ENCODE measurements at regions not wholly inside any gene's neighbourhood (a gene's known extent, or its start where the extent isn't known, plus 50 kb on each side); places are given as distances from the start of the nearest gene placed in this dataset.

DNA sequence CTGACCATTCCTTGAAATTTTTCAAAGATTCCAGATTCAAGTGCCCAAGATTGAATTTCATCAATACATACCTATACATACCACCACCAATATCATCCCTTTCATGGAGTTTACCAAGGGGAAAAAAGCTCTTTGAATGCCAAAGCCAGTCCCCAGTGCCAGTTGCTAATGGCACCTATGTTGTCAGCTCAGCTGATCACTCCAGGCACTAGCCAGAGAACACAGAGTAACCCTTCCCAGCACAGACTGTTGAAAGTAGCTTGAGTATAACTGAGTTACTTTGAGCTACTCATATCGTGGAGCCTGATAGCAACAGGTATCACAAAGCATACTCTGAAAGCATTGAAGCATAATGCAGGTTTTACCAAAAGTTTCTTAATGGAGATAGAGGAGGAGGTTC is 133.9 kb upstream of the NFIA start:
- Histone ChIP-seq H3K4me2 (ENCODE audit: low read length) (no peak overlapping the region), H3K79me2 (replicated peaks; ENCODE audit: insufficient read depth, low read length) (no peaks in the 10 kb centered on the region), H3K27ac (ENCODE audit: low read length) (no peak overlapping the region), H3K9me3 (ENCODE audit: low read length) (no peaks in the 10 kb centered on the region), H3K27me3 (ENCODE audit: insufficient read depth, low read depth, low read length) (no peaks in the 10 kb centered on the region), H3K36me3 (ENCODE audit: insufficient read depth, low read length) (no peaks in the 10 kb centered on the region), H3K9ac (ENCODE audit: low read length) (no peak overlapping the region), H3K9me2 (ENCODE audit: insufficient read depth, low read length) (no peaks in the 10 kb centered on the region), H3F3A (ENCODE audit: insufficient read depth, low read length, poor library complexity, severe bottlenecking) (no peaks in the 10 kb centered on the region), H2AFZ (ENCODE audit: low read depth, low read length) (no peak overlapping the region), H3K4me3 (ENCODE audit: low read length) (no peak overlapping the region), H4K20me1 (ENCODE audit: insufficient read depth) (no peaks in the 10 kb centered on the region)
- TF ChIP-seq EZH2 (IDR thresholded peaks at IDR 0.05; ENCODE audit: borderline replicate concordance, insufficient read depth, low read length, poor library complexity, severe bottlenecking): no peak
- TF ChIP-seq RAD21 (conservative IDR thresholded peaks at IDR 0.05): no peak
- TF ChIP-seq, protein P1, sequence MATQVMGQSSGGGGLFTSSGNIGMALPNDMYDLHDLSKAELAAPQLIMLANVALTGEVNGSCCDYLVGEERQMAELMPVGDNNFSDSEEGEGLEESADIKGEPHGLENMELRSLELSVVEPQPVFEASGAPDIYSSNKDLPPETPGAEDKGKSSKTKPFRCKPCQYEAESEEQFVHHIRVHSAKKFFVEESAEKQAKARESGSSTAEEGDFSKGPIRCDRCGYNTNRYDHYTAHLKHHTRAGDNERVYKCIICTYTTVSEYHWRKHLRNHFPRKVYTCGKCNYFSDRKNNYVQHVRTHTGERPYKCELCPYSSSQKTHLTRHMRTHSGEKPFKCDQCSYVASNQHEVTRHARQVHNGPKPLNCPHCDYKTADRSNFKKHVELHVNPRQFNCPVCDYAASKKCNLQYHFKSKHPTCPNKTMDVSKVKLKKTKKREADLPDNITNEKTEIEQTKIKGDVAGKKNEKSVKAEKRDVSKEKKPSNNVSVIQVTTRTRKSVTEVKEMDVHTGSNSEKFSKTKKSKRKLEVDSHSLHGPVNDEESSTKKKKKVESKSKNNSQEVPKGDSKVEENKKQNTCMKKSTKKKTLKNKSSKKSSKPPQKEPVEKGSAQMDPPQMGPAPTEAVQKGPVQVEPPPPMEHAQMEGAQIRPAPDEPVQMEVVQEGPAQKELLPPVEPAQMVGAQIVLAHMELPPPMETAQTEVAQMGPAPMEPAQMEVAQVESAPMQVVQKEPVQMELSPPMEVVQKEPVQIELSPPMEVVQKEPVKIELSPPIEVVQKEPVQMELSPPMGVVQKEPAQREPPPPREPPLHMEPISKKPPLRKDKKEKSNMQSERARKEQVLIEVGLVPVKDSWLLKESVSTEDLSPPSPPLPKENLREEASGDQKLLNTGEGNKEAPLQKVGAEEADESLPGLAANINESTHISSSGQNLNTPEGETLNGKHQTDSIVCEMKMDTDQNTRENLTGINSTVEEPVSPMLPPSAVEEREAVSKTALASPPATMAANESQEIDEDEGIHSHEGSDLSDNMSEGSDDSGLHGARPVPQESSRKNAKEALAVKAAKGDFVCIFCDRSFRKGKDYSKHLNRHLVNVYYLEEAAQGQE (IDR thresholded peaks at IDR 0.05; ENCODE audit: borderline replicate concordance): no peak
- TF ChIP-seq TAF1 (IDR thresholded peaks at IDR 0.05; ENCODE audit: low read depth): no peak
- no peak for TF ChIP-seq CTCF (IDR thresholded peaks at IDR 0.05; ENCODE audit: poor library complexity, severe bottlenecking)
- no peak for TF ChIP-seq SMC3 (conservative IDR thresholded peaks at IDR 0.05; ENCODE audit: poor library complexity)
- no peak for TF ChIP-seq POLR2AphosphoS5 (IDR thresholded peaks at IDR 0.05)
- no peak for TF ChIP-seq MXI1 (conservative IDR thresholded peaks at IDR 0.05; ENCODE audit: poor library complexity, severe bottlenecking)
- TF ChIP-seq EP300 (conservative IDR thresholded peaks at IDR 0.05; ENCODE audit: poor library complexity, severe bottlenecking): no peak

DNA sequence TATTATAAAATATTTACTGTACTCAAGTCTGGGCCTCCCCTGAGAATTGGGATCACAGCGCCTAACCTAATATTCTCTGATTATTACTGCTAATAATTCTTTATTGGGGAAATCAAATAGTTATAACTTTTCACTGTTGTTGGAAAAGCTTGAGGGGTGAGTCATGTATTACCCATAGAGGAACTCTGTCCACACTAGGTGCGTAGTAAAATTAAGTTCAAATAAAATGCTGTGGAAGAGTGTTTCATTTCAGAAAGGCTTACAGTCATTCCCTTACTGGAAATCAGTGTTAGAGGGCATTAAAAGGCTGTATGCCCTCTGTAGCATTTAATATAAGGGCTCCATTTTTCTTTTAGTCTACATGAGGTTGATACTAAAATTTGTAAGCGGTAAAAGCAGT is 135.0 kb upstream of the NFIA start:
- TF ChIP-seq RAD21 (conservative IDR thresholded peaks at IDR 0.05) (no peak), SMC3 (conservative IDR thresholded peaks at IDR 0.05; ENCODE audit: poor library complexity) (no peak), MXI1 (conservative IDR thresholded peaks at IDR 0.05; ENCODE audit: poor library complexity, severe bottlenecking) (no peak), POLR2AphosphoS5 (IDR thresholded peaks at IDR 0.05) (no peak), CTCF (IDR thresholded peaks at IDR 0.05; ENCODE audit: poor library complexity, severe bottlenecking) (no peak), EP300 (conservative IDR thresholded peaks at IDR 0.05; ENCODE audit: poor library complexity, severe bottlenecking) (no peak), EZH2 (IDR thresholded peaks at IDR 0.05; ENCODE audit: borderline replicate concordance, insufficient read depth, low read length, poor library complexity, severe bottlenecking) (no peak)
- TF ChIP-seq, protein P1 (IDR thresholded peaks at IDR 0.05; ENCODE audit: borderline replicate concordance): no peak
- Histone ChIP-seq H2AFZ (ENCODE audit: low read depth, low read length) (no peak overlapping the region), H3K27ac (ENCODE audit: low read length) (no peak overlapping the region), H4K20me1 (ENCODE audit: insufficient read depth) (no peaks in the 10 kb centered on the region), H3K4me2 (ENCODE audit: low read length) (no peak overlapping the region), H3K27me3 (ENCODE audit: insufficient read depth, low read depth, low read length) (no peaks in the 10 kb centered on the region), H3K4me3 (ENCODE audit: low read length) (no peak overlapping the region), H3K36me3 (ENCODE audit: insufficient read depth, low read length) (no peaks in the 10 kb centered on the region), H3F3A (ENCODE audit: insufficient read depth, low read length, poor library complexity, severe bottlenecking) (no peaks in the 10 kb centered on the region), H3K9ac (ENCODE audit: low read length) (no peak overlapping the region), H3K9me2 (ENCODE audit: insufficient read depth, low read length) (no peaks in the 10 kb centered on the region), H3K79me2 (replicated peaks; ENCODE audit: insufficient read depth, low read length) (no peaks in the 10 kb centered on the region), H3K9me3 (ENCODE audit: low read length) (no peaks in the 10 kb centered on the region)
